CD4-positive, CD25-positive, alpha-beta regulatory T cell (primary cell): ENCODE measurements at regions not wholly inside any gene's neighbourhood (a gene's known extent, or its start where the extent isn't known, plus 50 kb on each side); places are given as distances from the start of the nearest gene placed in this dataset.

Experiments used
- ATAC-seq, 2 donors: fragments of 150-1000 bp; cut with Tn5 transposase; one replicate each; pipeline ENCODE4 v1.10.0; 2021; ENCODE audit warnings: low read depth in 2 of 2, moderate number of reproducible peaks in 2 of 2, moderate library complexity in 1 of 2
- DNase-seq, 3 donors: peaks; one replicate each; pipeline versions ENCODE4 v3.0.0 to v3.0.0-alpha.2; 2012 to 2022; ENCODE audit warnings: mixed read lengths in 1 of 3
- H3K27ac ChIP-seq: one replicate; pipeline ENCODE4 v1.7.0; 2013; ENCODE audit warnings: mild to moderate bottlenecking, low read length; ENCODE audit not compliant: insufficient read depth, poor library complexity, severe bottlenecking
- H3K27me3 ChIP-seq: one replicate; pipeline ENCODE4 v1.7.0; 2013; ENCODE audit warnings: low read length; ENCODE audit not compliant: control insufficient read depth, insufficient read depth
- H3K36me3 ChIP-seq: one replicate; pipeline ENCODE4 v1.7.0; 2013; ENCODE audit warnings: mild to moderate bottlenecking, low read length, moderate library complexity; ENCODE audit not compliant: control insufficient read depth, insufficient read depth
- H3K4me1 ChIP-seq: 2 replicates; pipeline ENCODE4 v1.7.0; 2013; ENCODE audit warnings: mild to moderate bottlenecking, low read length; ENCODE audit not compliant: insufficient read depth, control insufficient read depth, poor library complexity, severe bottlenecking
- H3K4me3 ChIP-seq: one replicate; pipeline ENCODE4 v1.7.0; 2013; ENCODE audit warnings: low read depth, mild to moderate bottlenecking, low read length, moderate library complexity
- H3K9me3 ChIP-seq, 2 experiments: 1 replicate in 1 of 2; 2 replicates in 1 of 2; pipeline ENCODE4 v1.7.0; 2013; ENCODE audit warnings: low read length in 2 of 2, mild to moderate bottlenecking in 1 of 2, moderate library complexity in 1 of 2; ENCODE audit not compliant: control insufficient read depth in 2 of 2
- H3K27ac Mint-ChIP-seq, 3 donors: one replicate each; pipeline ENCODE4 v1.8.0; 2020 to 2022; ENCODE audit warnings: mild to moderate bottlenecking in 3 of 3, mixed read lengths in 3 of 3, moderate library complexity in 2 of 3
- H3K27me3 Mint-ChIP-seq: one replicate; pipeline ENCODE4 v1.8.0; 2022; ENCODE audit warnings: mild to moderate bottlenecking, mixed read lengths
- H3K36me3 Mint-ChIP-seq: one replicate; pipeline ENCODE4 v1.8.0; 2020; ENCODE audit warnings: mixed read lengths
- H3K4me1 Mint-ChIP-seq, 4 donors: one replicate each; pipeline ENCODE4 v1.8.0; 2020 to 2022; ENCODE audit warnings: mixed read lengths in 4 of 4, mild to moderate bottlenecking in 1 of 4
- H3K4me3 Mint-ChIP-seq, 4 donors: one replicate each; pipeline ENCODE4 v1.8.0; 2020 to 2022; ENCODE audit warnings: mild to moderate bottlenecking in 4 of 4, mixed read lengths in 4 of 4, moderate library complexity in 3 of 4
- H3K9me3 Mint-ChIP-seq, 7 donors: one replicate each; pipeline ENCODE4 v1.8.0; 2020 to 2022; ENCODE audit warnings: mixed read lengths in 7 of 7, mild to moderate bottlenecking in 3 of 7, moderate library complexity in 2 of 7

GRCh38 chr2:239514754-239515530 is 114.1 kb upstream of the HDAC4 start:
- DNase-seq (no peak), ATAC-seq (no peak)
- H3K9me3 ChIP-seq = no peaks in the 10 kb centered on the region
- peaks cover 0 to 2% (median 0%) of the 10 kb centered on the region in 4 donors for H3K4me1 Mint-ChIP-seq
- H3K27me3 ChIP-seq = no peaks in the 10 kb centered on the region
- peaks cover 7% of the 10 kb centered on the region for H3K27me3 Mint-ChIP-seq
- no peak overlapping the region for H3K27ac ChIP-seq
- no peaks in the 10 kb centered on the region for H3K36me3 ChIP-seq
- no peak overlapping the region for H3K4me3 Mint-ChIP-seq
- H3K27ac Mint-ChIP-seq = no peak overlapping the region
- no peaks in the 10 kb centered on the region for H3K9me3 Mint-ChIP-seq
- H3K36me3 Mint-ChIP-seq = no peaks in the 10 kb centered on the region
- H3K4me1 ChIP-seq = no peaks in the 10 kb centered on the region
- no peak overlapping the region for H3K4me3 ChIP-seq

GRCh38 chr2:239512054-239512453 is 111.2 kb upstream of the HDAC4 start:
- Histone ChIP-seq H3K27ac (no peak overlapping the region), H3K36me3 (no peaks in the 10 kb centered on the region), H3K4me3 (no peak overlapping the region), H3K9me3 (no peaks in the 10 kb centered on the region), H3K27me3 (no peaks in the 10 kb centered on the region), H3K4me1 (no peaks in the 10 kb centered on the region)
- no peaks in the 10 kb centered on the region for H3K9me3 Mint-ChIP-seq
- ATAC-seq (no peak), DNase-seq (no peak)
- H3K36me3 Mint-ChIP-seq = no peaks in the 10 kb centered on the region
- H3K4me1 Mint-ChIP-seq = peaks cover 0 to 2% (median 0%) of the 10 kb centered on the region in 4 donors
- no peaks in the 10 kb centered on the region for H3K27me3 Mint-ChIP-seq
- H3K27ac Mint-ChIP-seq = no peak overlapping the region
- H3K4me3 Mint-ChIP-seq = no peak overlapping the region

- no peak for DNase-seq
- no peak overlapping the region for H3K27ac ChIP-seq
- H3K27ac Mint-ChIP-seq = no peak overlapping the region
These were observed 108.7 kb upstream of the HDAC4 start for GRCh38 chr2:239509373-239510143.

GRCh38 chr2:239508261-239508660 is 107.4 kb upstream of the HDAC4 start:
- H3K27me3 Mint-ChIP-seq = no peaks in the 10 kb centered on the region
- no peak overlapping the region for H3K27ac ChIP-seq
- H3K4me1 Mint-ChIP-seq = peaks cover 0 to 2% (median 0%) of the 10 kb centered on the region in 4 donors
- H3K36me3 ChIP-seq = no peaks in the 10 kb centered on the region
- H3K4me3 Mint-ChIP-seq = no peak overlapping the region
- ATAC-seq (no peak), DNase-seq (no peak)
- H3K27ac Mint-ChIP-seq = no peak overlapping the region
- no peaks in the 10 kb centered on the region for H3K9me3 ChIP-seq
- H3K27me3 ChIP-seq = no peaks in the 10 kb centered on the region
- no peaks in the 10 kb centered on the region for H3K4me1 ChIP-seq
- no peaks in the 10 kb centered on the region for H3K9me3 Mint-ChIP-seq
- H3K36me3 Mint-ChIP-seq = no peaks in the 10 kb centered on the region
- no peak overlapping the region for H3K4me3 ChIP-seq

More at GRCh38 chr2:239509373-239510143, 108.7 kb upstream of the HDAC4 start:
- ATAC-seq = no peak
- Histone ChIP-seq H3K4me3 (no peak overlapping the region), H3K4me1 (no peaks in the 10 kb centered on the region), H3K9me3 (no peaks in the 10 kb centered on the region), H3K36me3 (no peaks in the 10 kb centered on the region), H3K27me3 (no peaks in the 10 kb centered on the region)
- H3K27me3 Mint-ChIP-seq = no peaks in the 10 kb centered on the region
- H3K9me3 Mint-ChIP-seq = no peaks in the 10 kb centered on the region
- H3K4me3 Mint-ChIP-seq = no peak overlapping the region
- no peaks in the 10 kb centered on the region for H3K36me3 Mint-ChIP-seq
- peaks cover 0 to 2% (median 0%) of the 10 kb centered on the region in 4 donors for H3K4me1 Mint-ChIP-seq

- Mint-ChIP-seq H3K36me3 (no peaks in the 10 kb centered on the region), H3K27me3 (no peaks in the 10 kb centered on the region), H3K9me3 (no peaks in the 10 kb centered on the region), H3K27ac (peak overlapping the region in 1 of 3 donors; percentile 56), H3K4me3 (no peak overlapping the region), H3K4me1 (peaks cover 0 to 2% (median 0%) of the 10 kb centered on the region in 4 donors)
- no peaks in the 10 kb centered on the region for H3K9me3 ChIP-seq
- no peak overlapping the region for H3K4me3 ChIP-seq
- ATAC-seq = no peak
- H3K27me3 ChIP-seq = no peaks in the 10 kb centered on the region
- H3K4me1 ChIP-seq = no peaks in the 10 kb centered on the region
- no peak for DNase-seq
- H3K27ac ChIP-seq = no peak overlapping the region
- H3K36me3 ChIP-seq = no peaks in the 10 kb centered on the region
These were observed 106.9 kb upstream of the HDAC4 start for GRCh38 chr2:239507576-239508258.

- Histone ChIP-seq H3K9me3 (no peaks in the 10 kb centered on the region), H3K4me1 (no peaks in the 10 kb centered on the region), H3K27me3 (no peaks in the 10 kb centered on the region), H3K36me3 (no peaks in the 10 kb centered on the region), H3K4me3 (no peak overlapping the region), H3K27ac (no peak overlapping the region)
- Mint-ChIP-seq H3K36me3 (no peaks in the 10 kb centered on the region), H3K27me3 (no peaks in the 10 kb centered on the region), H3K9me3 (no peaks in the 10 kb centered on the region), H3K4me1 (peaks cover 0 to 2% (median 0%) of the 10 kb centered on the region in 4 donors), H3K27ac (no peak overlapping the region), H3K4me3 (no peak overlapping the region)
- DNase-seq = no peak
- ATAC-seq = no peak
These were observed 106.1 kb upstream of the HDAC4 start for GRCh38 chr2:239506961-239507360.

GRCh38 chr2:239506101-239506857 is 105.5 kb upstream of the HDAC4 start:
- Mint-ChIP-seq H3K36me3 (no peaks in the 10 kb centered on the region), H3K27ac (no peak overlapping the region), H3K4me1 (peaks cover 0 to 2% (median 0%) of the 10 kb centered on the region in 4 donors), H3K9me3 (no peaks in the 10 kb centered on the region), H3K4me3 (no peak overlapping the region), H3K27me3 (no peaks in the 10 kb centered on the region)
- H3K27ac ChIP-seq = no peak overlapping the region
- no peak for ATAC-seq
- H3K36me3 ChIP-seq = no peaks in the 10 kb centered on the region
- no peaks in the 10 kb centered on the region for H3K27me3 ChIP-seq
- no peak for DNase-seq
- H3K9me3 ChIP-seq = no peaks in the 10 kb centered on the region
- no peaks in the 10 kb centered on the region for H3K4me1 ChIP-seq
- no peak overlapping the region for H3K4me3 ChIP-seq
